Fibroblast of mammary gland (primary cell): ENCODE measurements at regions not wholly inside any gene's neighbourhood (a gene's known extent, or its start where the extent isn't known, plus 50 kb on each side); places are given as distances from the start of the nearest gene placed in this dataset.
"Not testable (repeated sequence)": the region's sequence is repeated elsewhere in the genome, so short reads cannot be mapped to it uniquely, and the experiment has no call there.

ENCODE experiments used
- DNase-seq: peaks from one replicate; pipeline ENCODE4 v3.0.0-alpha.2; 2010; ENCODE audit warnings: low read depth
- H3K4me3 ChIP-seq: 2 replicates; pipeline ENCODE4 v1.5.1; 2011; ENCODE audit warnings: low read depth, mild to moderate bottlenecking, low read length, moderate library complexity; ENCODE audit not compliant: control insufficient read depth
- TF ChIP-seq, protein P1 (sequence below): conservative IDR thresholded peaks from 2 replicates; pipeline ENCODE4 v1.5.1; 2011; ENCODE audit warnings: low read depth, low read length, inconsistent platforms; ENCODE audit not compliant: control insufficient read depth, insufficient read depth

DNA sequence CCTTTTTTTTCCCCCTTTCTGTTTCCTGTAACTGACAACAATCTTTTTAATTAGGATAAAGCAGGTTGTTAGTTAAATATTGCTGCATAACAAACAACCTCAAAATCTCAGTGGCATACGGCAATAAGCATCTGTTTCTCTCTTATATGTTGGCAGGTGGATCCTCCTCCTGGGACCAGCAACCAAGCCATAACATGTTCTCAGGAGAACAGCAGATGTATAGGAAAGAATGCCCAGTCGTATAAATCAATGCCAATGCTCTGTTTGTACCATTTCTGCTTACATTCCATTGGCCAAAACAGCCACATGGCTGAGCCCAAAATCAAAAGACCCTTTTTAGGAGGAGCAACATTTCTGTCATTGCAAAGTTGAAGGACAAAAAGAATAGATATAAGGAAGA is 445.7 kb downstream of the AASDHPPT start:
- TF ChIP-seq, protein P1, sequence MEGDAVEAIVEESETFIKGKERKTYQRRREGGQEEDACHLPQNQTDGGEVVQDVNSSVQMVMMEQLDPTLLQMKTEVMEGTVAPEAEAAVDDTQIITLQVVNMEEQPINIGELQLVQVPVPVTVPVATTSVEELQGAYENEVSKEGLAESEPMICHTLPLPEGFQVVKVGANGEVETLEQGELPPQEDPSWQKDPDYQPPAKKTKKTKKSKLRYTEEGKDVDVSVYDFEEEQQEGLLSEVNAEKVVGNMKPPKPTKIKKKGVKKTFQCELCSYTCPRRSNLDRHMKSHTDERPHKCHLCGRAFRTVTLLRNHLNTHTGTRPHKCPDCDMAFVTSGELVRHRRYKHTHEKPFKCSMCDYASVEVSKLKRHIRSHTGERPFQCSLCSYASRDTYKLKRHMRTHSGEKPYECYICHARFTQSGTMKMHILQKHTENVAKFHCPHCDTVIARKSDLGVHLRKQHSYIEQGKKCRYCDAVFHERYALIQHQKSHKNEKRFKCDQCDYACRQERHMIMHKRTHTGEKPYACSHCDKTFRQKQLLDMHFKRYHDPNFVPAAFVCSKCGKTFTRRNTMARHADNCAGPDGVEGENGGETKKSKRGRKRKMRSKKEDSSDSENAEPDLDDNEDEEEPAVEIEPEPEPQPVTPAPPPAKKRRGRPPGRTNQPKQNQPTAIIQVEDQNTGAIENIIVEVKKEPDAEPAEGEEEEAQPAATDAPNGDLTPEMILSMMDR: no peak
- no peak overlapping the region for H3K4me3 ChIP-seq
- no peak for DNase-seq

DNA sequence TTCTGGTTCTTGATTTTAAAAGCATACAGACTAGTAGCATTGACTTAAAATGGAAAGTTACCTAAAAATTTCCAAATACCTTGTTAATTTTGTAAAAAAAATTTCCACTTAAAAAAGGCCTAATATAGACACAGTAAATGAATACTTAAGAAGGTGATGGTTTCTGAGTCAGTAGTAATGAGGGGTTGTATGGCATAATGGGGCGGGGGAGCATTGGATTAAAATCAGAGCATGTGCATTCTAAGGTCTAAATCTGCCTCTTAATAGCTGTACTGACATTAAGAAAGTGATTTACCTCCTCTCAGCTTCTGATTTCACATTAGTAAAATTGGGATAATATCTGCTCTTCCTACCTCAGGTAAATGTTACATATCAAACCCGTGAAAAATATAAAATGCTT is 446.5 kb downstream of the AASDHPPT start:
- DNase-seq: no peak
- no peak overlapping the region for H3K4me3 ChIP-seq
- TF ChIP-seq, protein P1: no peak

DNA sequence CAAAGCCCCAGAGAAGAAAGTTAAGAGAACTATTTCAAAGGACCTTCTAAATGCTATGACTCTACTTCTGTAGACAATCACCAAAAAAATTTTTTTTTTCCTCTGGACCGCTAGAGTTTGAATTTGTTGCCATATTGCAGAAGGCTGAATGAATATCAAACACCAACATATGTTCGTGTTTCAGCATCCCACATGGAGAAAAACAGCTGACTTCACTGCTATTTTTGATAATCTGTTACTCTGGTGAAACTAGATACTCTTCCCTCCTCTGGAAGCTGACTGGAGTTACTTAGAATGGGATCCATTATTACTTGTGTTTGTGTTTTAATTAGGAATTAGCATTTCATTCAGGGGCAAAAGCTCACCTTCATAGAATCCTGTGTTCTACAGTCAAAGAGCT is 447.0 kb downstream of the AASDHPPT start:
- TF ChIP-seq, protein P1: no peak
- no peak overlapping the region for H3K4me3 ChIP-seq
- no peak for DNase-seq

DNA sequence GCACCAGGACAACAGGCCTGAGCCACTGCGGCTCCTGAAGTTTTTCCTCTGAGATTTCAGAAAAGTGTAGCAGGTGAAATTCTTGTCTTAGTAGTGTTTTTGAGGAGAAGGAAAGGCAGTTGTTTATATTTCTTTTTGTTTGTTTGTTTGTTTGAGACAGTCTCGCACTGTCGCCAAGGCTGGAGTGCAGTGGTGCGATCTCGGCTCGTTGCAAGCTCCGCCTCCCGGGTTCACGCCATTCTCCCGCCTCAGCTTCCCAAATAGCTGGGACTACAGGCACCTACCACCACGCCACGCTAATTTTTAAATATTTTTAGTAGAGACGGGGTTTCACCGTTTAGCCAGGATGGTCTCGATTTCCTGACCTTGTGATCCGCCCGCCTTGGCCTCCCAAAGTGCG is 454.2 kb downstream of the AASDHPPT start:
- not testable (repeated sequence) for DNase-seq, H3K4me3 ChIP-seq

DNA sequence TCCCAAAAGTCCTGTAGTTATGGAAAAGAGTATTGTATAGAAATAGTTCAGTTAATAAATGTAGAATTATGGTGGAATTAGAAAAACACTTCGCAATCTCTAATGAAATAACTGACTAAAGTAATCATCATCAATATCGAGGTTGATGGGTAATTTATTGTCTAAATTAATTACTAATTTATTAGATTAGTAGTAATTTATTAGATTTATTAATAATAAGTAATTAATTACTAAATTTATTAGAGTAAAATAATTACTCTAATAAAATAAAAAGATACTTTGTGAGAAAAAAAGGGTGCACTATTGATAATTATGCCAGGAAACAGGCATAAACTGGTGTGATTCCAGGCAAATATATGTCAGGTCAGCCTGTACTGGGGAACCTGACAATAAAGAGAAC is 455.6 kb downstream of the AASDHPPT start:
- no peak overlapping the region for H3K4me3 ChIP-seq
- DNase-seq: no peak
- TF ChIP-seq, protein P1: no peak

DNA sequence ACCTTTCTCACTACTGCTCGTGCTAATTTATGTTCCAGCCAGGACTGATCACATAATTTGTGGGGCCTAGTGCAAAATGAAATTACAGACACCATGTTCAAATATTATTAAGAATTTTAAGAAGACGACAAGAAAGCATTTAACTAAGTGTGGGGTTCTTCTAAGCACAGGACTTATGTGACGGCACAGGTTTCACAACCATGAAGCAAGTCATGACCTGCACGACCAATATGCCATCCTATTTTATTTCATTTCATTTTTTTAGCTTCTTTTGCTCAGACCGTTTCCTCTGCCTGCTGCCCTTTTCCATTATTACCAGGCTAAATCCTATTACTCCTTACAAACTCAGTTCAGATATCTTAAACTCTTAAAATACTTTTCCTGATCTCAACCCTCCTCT is 462.5 kb downstream of the AASDHPPT start:
- TF ChIP-seq, protein P1: no peak
- H3K4me3 ChIP-seq: no peak overlapping the region
- DNase-seq: no peak

DNA sequence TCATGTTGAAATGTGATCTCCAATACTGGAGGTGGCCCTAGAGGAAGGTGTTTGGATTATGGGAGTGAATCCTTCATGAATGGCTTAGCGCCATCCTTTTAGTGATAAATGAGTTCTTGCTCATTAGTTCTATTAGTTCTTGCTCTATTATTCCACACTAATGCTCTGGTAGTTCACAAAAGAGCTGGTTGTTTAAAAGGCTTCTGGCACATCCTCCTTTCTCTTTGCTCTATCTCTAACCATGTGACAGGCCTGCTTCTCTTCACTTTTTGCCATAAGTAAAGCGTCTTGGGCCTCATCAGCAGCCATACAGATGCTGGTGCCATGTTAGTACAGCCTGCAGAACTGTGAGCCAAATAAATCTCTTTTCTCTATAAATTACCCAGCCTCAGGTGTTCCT is 469.9 kb downstream of the GUCY1A2 start:
- TF ChIP-seq, protein P1: no peak
- no peak overlapping the region for H3K4me3 ChIP-seq
- no peak for DNase-seq
